Activated B cell treated with CpG ODN at 0.5 μM for 24 hours (primary cell): ENCODE measurements at regions not wholly inside any gene's neighbourhood (a gene's known extent, or its start where the extent isn't known, plus 50 kb on each side); places are given as distances from the start of the nearest gene placed in this dataset.
"Not testable (repeated sequence)": the region's sequence is repeated elsewhere in the genome, so short reads cannot be mapped to it uniquely, and the experiment has no call there.

Experiments
- ATAC-seq: fragments of 200-7000 bp; cut with Tn5 transposase; one replicate; pipeline ENCODE4 v1.10.0; 2021; ENCODE audit warnings: low read depth, mild to moderate bottlenecking, moderate library complexity
- CTCF ChIA-PET: fragments of 350-600 bp; sonication (Branson Sonifier 250); formaldehyde crosslinking; loops from one replicate; lab custom pipeline; 2021; ENCODE audit warnings: antibody characterized with exemption; lab: Charles Lee
- POLR2A ChIA-PET: fragments of 350-600 bp; sonication (Branson Sonifier 250); formaldehyde crosslinking; loops from one replicate; lab custom pipeline; 2021; ENCODE audit warnings: antibody characterized with exemption; lab: Charles Lee
- DNase-seq: peaks from one replicate; pipeline ENCODE4 v3.0.0; 2022
- H3K27ac Mint-ChIP-seq: one replicate; pipeline ENCODE4 v1.8.0; 2020; ENCODE audit warnings: mixed read lengths
- H3K27me3 Mint-ChIP-seq: one replicate; pipeline ENCODE4 v1.8.0; 2021; ENCODE audit warnings: mixed read lengths
- H3K36me3 Mint-ChIP-seq: one replicate; pipeline ENCODE4 v1.8.0; 2021; ENCODE audit warnings: low read depth, mixed read lengths
- H3K4me1 Mint-ChIP-seq: one replicate; pipeline ENCODE4 v1.8.0; 2021; ENCODE audit warnings: mixed read lengths
- H3K4me3 Mint-ChIP-seq: one replicate; pipeline ENCODE4 v1.8.0; 2020; ENCODE audit warnings: mild to moderate bottlenecking, mixed read lengths
- H3K9me3 Mint-ChIP-seq: one replicate; pipeline ENCODE4 v1.8.0; 2020; ENCODE audit warnings: mixed read lengths
- intact Hi-C: fragments of 100-400 bp; cut with micrococcal nuclease; formaldehyde crosslinking; loops from one replicate; pipeline ENCODE4 v1.15.1; 2024
- TF ChIP-seq, protein P1 (sequence below): fragments of 200-600 bp; IDR thresholded peaks from one replicate; pipeline ENCODE4 v1.8.0; 2022; ENCODE audit warnings: antibody characterized with exemption, mild to moderate bottlenecking

DNA sequence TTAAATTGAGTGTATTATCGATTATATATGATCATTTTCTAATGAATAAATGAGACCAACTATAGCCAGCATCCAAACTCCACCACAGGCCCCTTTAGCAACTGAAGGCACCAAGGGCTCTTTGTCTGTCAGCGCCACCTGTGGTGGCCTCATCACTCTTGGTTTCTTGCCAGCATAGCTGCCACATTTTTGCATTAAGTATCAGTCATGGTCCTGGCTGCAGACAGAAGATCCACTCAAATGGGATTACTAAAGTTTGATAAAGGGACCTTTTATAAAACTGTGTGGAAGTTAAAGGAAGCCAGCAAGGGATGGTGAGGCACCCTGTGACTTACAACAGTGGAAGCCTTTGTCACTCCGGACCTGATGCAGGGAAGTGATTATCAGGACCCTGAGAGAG, 162.9 kb downstream of the C6orf118 start:
- no peaks in the 10 kb centered on the region for H3K4me1 Mint-ChIP-seq
- no peak for DNase-seq
- H3K36me3 Mint-ChIP-seq: no peaks in the 10 kb centered on the region
- no peak overlapping the region for H3K27ac Mint-ChIP-seq
- POLR2A ChIA-PET: no interaction called here
- CTCF ChIA-PET: no interaction called here
- H3K9me3 Mint-ChIP-seq: peaks cover 2% of the 10 kb centered on the region
- H3K4me3 Mint-ChIP-seq: no peak overlapping the region
- TF ChIP-seq, protein P1, sequence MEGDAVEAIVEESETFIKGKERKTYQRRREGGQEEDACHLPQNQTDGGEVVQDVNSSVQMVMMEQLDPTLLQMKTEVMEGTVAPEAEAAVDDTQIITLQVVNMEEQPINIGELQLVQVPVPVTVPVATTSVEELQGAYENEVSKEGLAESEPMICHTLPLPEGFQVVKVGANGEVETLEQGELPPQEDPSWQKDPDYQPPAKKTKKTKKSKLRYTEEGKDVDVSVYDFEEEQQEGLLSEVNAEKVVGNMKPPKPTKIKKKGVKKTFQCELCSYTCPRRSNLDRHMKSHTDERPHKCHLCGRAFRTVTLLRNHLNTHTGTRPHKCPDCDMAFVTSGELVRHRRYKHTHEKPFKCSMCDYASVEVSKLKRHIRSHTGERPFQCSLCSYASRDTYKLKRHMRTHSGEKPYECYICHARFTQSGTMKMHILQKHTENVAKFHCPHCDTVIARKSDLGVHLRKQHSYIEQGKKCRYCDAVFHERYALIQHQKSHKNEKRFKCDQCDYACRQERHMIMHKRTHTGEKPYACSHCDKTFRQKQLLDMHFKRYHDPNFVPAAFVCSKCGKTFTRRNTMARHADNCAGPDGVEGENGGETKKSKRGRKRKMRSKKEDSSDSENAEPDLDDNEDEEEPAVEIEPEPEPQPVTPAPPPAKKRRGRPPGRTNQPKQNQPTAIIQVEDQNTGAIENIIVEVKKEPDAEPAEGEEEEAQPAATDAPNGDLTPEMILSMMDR: no peak
- intact Hi-C loops: no loop called here
- no peak for ATAC-seq
- no peaks in the 10 kb centered on the region for H3K27me3 Mint-ChIP-seq

DNA sequence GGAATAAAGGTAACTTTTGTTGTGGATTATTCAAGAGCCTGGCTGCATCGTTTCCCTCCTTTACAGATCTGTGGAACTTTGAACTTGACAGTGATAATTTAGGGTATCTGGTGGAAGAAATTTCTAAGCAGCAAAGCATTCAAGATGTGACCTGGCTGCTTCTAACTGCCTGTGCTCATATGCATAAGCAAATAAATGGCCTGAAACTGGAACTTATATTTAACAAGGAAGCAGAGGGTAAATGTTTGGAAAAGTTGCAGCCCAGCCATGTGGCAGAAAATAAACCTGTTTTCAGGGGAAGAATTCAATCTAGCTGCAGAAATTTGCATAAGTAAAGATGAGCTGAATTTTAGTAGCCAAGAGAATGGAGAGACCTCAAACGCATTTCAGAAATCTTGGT, 173.5 kb downstream of the C6orf118 start:
- intact Hi-C loops: no loop called here
- TF ChIP-seq, protein P1: no peak
- DNase-seq (no peak), ATAC-seq (no peak)
- no peaks in the 10 kb centered on the region for H3K36me3 Mint-ChIP-seq
- H3K27ac Mint-ChIP-seq: no peak overlapping the region
- no peaks in the 10 kb centered on the region for H3K27me3 Mint-ChIP-seq
- POLR2A ChIA-PET: no interaction called here
- H3K4me1 Mint-ChIP-seq: no peaks in the 10 kb centered on the region
- H3K9me3 Mint-ChIP-seq: peaks cover 17% of the 10 kb centered on the region
- no peak overlapping the region for H3K4me3 Mint-ChIP-seq
- CTCF ChIA-PET: no interaction called here

DNA sequence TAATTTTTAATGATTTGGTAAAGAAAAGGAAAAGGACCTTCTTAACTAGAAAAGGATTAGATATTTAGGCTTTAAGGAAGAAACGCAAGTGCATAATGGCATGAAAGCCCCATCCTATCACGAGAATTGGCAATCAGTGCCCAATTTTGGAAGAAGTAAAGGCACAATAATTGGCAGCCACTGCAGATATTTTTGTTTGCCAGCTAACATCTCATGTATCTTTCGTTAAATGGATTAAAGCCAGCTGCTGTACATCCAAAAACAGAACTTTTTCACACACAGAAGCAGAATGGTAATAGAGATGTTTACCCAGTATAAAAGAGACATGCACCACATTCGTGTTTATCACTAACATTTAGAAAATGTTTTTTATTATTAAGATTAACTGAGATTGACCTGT, 180.3 kb downstream of the C6orf118 start:
- ChIA-PET CTCF (no interaction called here), POLR2A (no interaction called here)
- TF ChIP-seq, protein P1: no peak
- H3K36me3 Mint-ChIP-seq: no peaks in the 10 kb centered on the region
- ATAC-seq (no peak), DNase-seq (no peak)
- peaks cover 5% of the 10 kb centered on the region for H3K9me3 Mint-ChIP-seq
- H3K27me3 Mint-ChIP-seq: no peaks in the 10 kb centered on the region
- no peak overlapping the region for H3K4me3 Mint-ChIP-seq
- no peaks in the 10 kb centered on the region for H3K4me1 Mint-ChIP-seq
- intact Hi-C loops: no loop called here
- H3K27ac Mint-ChIP-seq: no peak overlapping the region

DNA sequence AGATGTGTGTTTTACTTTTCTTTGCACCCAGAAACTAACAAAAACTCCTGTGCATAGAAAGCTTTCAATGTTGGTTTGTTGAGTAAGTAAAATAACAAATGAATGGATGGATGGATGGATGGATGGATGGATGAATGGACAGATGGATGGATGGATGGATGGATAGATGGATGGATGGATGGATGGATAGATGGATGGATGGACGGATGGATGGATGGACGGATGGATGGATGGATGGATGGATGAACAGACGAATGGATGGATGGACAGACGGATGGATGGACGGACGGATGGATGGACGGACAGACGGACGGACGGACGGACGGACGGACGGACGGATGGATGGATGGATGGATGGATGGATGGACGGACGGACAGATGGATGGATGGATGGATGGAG, 181.7 kb downstream of the C6orf118 start:
- H3K27me3 Mint-ChIP-seq, CTCF ChIA-PET, H3K36me3 Mint-ChIP-seq, H3K4me1 Mint-ChIP-seq, DNase-seq, H3K4me3 Mint-ChIP-seq, intact Hi-C loops, H3K27ac Mint-ChIP-seq, ATAC-seq, POLR2A ChIA-PET, H3K9me3 Mint-ChIP-seq: not testable (repeated sequence)

DNA sequence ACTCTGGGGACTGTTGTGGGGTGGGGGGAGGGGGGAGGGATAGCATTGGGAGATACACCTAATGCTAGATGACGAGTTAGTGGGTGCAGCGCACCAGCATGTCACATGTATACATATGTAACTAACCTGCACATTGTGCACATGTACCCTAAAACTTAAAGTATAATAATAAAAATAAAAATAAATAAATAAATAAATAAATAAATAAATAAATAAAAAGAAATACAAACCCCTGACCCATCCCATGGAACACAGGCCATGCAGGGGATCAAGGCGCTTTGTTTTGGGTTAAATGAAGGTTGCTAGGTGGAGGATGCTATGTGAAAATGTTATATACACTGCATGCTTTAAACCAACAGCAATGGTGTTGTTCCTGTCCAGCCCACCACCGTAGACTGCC, 184.7 kb downstream of the C6orf118 start:
- POLR2A ChIA-PET, H3K27ac Mint-ChIP-seq, DNase-seq, ATAC-seq, CTCF ChIA-PET, H3K9me3 Mint-ChIP-seq, intact Hi-C loops, H3K4me3 Mint-ChIP-seq, H3K36me3 Mint-ChIP-seq, H3K27me3 Mint-ChIP-seq, H3K4me1 Mint-ChIP-seq: not testable (repeated sequence)

DNA sequence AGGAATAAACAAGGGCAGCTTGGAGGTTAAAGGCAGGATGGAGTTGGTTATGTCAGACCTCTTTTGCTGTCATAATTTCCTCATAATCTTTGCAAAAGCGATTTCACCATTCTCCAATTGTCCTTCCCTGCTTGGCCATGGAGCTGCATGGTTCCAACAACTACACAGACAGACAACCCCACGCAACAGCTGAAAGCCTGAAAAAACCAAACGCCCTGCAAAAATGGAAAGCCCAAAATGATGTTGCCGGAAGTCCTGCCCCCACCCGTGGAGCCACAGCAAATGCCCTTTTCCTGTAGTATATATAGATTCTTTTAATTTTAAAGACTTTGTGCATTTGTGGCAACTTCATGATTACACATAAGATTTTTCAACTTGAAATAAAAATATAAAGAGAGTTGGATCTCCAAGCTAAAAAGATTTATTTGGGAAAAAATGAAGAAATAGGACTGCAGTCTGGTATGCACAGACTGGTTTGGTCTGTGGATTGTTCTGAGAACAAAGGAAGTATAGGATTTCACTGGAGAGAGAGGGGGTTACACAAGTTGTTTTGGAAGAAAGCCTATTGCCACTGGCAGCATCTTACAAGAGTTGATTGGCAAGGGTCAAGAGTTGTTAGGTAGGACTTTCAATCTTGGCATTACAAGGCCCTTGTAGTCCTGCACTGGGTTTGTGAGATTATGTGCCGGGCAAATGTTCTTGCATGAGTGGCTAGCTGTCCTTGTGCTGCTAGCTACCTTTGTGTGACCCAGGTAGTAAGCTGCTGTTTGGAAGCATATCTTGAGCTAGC, 190.0 kb downstream of the C6orf118 start:
- no peak overlapping the region for H3K27ac Mint-ChIP-seq
- DNase-seq: no peak
- ChIA-PET CTCF (no interaction called here), POLR2A (no interaction called here)
- H3K4me3 Mint-ChIP-seq: no peak overlapping the region
- no peaks in the 10 kb centered on the region for H3K36me3 Mint-ChIP-seq
- no peaks in the 10 kb centered on the region for H3K4me1 Mint-ChIP-seq
- no peaks in the 10 kb centered on the region for H3K27me3 Mint-ChIP-seq
- peaks cover 2% of the 10 kb centered on the region for H3K9me3 Mint-ChIP-seq
- intact Hi-C loops: no loop called here
- TF ChIP-seq, protein P1: no peak
- ATAC-seq: no peak
